Stimulated activated CD4-positive, alpha-beta T cell treated with anti-CD3 and anti-CD28 coated beads, Interleukin-1b, Interleukin-23, amount 100 ng/mL, for 24 hours (primary cell): ENCODE measurements at regions not wholly inside any gene's neighbourhood (a gene's known extent, or its start where the extent isn't known, plus 50 kb on each side); places are given as distances from the start of the nearest gene placed in this dataset.
"Not testable (repeated sequence)": the region's sequence is repeated elsewhere in the genome, so short reads cannot be mapped to it uniquely, and the experiment has no call there.

Experiments used
- DNase-seq, 4 experiments: peaks; one replicate each; pipeline ENCODE4 v3.0.0-alpha.2; 2020; ENCODE audit warnings: low read depth in 4 of 4, low spot score in 1 of 4

GRCh38 chr10:28137907-28138880 is 139.3 kb upstream of the ODAD2 start:
- no peak for DNase-seq

- no peak for DNase-seq
Observed at GRCh38 chr10:28135258-28135657, 136.4 kb upstream of the ODAD2 start.

- no peak for DNase-seq
Observed at GRCh38 chr10:28130267-28130666, 131.4 kb upstream of the ODAD2 start.

GRCh38 chr10:28127881-28128280 is 129.0 kb upstream of the ODAD2 start:
- DNase-seq, result no peak

GRCh38 chr10:28125701-28126100 is 126.8 kb upstream of the ODAD2 start:
- DNase-seq, result no peak

GRCh38 chr10:28120795-28121194 is 121.9 kb upstream of the ODAD2 start:
- no peak for DNase-seq

GRCh38 chr10:28120043-28120749 is 121.3 kb upstream of the ODAD2 start:
- no peak for DNase-seq

GRCh38 chr10:28118985-28119628 is 120.2 kb upstream of the ODAD2 start:
- DNase-seq, result no peak

- no peak for DNase-seq
Observed at GRCh38 chr10:28113202-28113601, 114.3 kb upstream of the ODAD2 start.

GRCh38 chr10:28111712-28112111 is 112.8 kb upstream of the ODAD2 start:
- DNase-seq, result no peak

- DNase-seq, result no peak
Observed at GRCh38 chr10:28105561-28105960, 106.7 kb upstream of the ODAD2 start.

- no peak for DNase-seq
Observed at GRCh38 chr10:28097633-28098032, 98.8 kb upstream of the ODAD2 start.

- DNase-seq, result no peak
Observed at GRCh38 chr10:28095791-28096378, 97.0 kb upstream of the ODAD2 start.

- no peak for DNase-seq
Observed at GRCh38 chr10:28094121-28094520, 95.2 kb upstream of the ODAD2 start.

- DNase-seq, result no peak
Observed at GRCh38 chr10:28091913-28092312, 93.0 kb upstream of the ODAD2 start.

GRCh38 chr10:28090506-28090905 is 91.6 kb upstream of the ODAD2 start:
- no peak for DNase-seq

GRCh38 chr10:28089467-28089866 is 90.6 kb upstream of the ODAD2 start:
- DNase-seq, result no peak

- DNase-seq, result no peak
Observed at GRCh38 chr10:28087661-28088351, 88.9 kb upstream of the ODAD2 start.

GRCh38 chr10:28085760-28086159 is 86.9 kb upstream of the ODAD2 start:
- not testable (repeated sequence) for DNase-seq

- no peak for DNase-seq
Observed at GRCh38 chr10:28082885-28083284, 84.0 kb upstream of the ODAD2 start.

- no peak for DNase-seq
Observed at GRCh38 chr10:28082316-28082715, 83.4 kb upstream of the ODAD2 start.
